Type B pancreatic cell (in vitro differentiated cells): ENCODE measurements at regions not wholly inside any gene's neighbourhood (a gene's known extent, or its start where the extent isn't known, plus 50 kb on each side); places are given as distances from the start of the nearest gene placed in this dataset.

Experiments
- DNase-seq: peaks from one replicate; pipeline ENCODE4 v3.0.0; 2021; ENCODE audit warnings: mixed read lengths; ENCODE audit not compliant: unreplicated experiment; ENCODE audit errors: extremely low spot score
- H3K27ac Mint-ChIP-seq: 2 replicates; pipeline ENCODE4 v1.8.0; 2021; ENCODE audit warnings: mild to moderate bottlenecking, mixed read lengths
- H3K27me3 Mint-ChIP-seq: 2 replicates; pipeline ENCODE4 v1.8.0; 2021; ENCODE audit warnings: mixed read lengths
- H3K36me3 Mint-ChIP-seq: 2 replicates; pipeline ENCODE4 v1.8.0; 2021; ENCODE audit warnings: mixed read lengths
- H3K4me1 Mint-ChIP-seq: one replicate; pipeline ENCODE4 v1.8.0; 2021; ENCODE audit warnings: mixed read lengths; ENCODE audit not compliant: unreplicated experiment
- H3K4me3 Mint-ChIP-seq: 2 replicates; pipeline ENCODE4 v1.8.0; 2021; ENCODE audit warnings: mild to moderate bottlenecking, mixed read lengths
- H3K9me3 Mint-ChIP-seq: 2 replicates; pipeline ENCODE4 v1.8.0; 2021; ENCODE audit warnings: mixed read lengths
- TF ChIP-seq, protein P1 (sequence below): fragments of 200-600 bp; sonication (generic); conservative IDR thresholded peaks from 2 replicates; pipeline ENCODE4 v1.5.0; 2021; ENCODE audit warnings: antibody characterized with exemption, mild to moderate bottlenecking

DNA sequence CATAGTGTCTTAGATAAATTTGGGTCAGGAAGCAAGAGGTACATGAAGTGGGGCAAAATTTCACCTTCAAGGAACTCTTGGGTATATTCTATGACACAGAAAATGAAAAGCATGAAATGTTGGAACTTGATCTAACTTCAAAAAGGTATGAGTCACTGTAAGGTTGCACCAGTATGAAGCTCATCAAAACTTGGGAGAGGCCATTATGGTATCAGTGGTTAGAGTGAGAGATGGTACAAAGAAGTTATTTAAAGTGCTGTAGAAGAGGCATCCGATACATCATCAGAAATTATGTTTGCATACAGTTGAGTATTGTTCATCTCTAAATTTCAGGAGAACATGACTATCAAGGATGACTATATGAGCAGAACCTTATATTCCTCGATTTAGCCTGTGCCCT is 302.9 kb upstream of the SUCLG2 start:
- peaks cover 6% of the 10 kb centered on the region for H3K9me3 Mint-ChIP-seq
- TF ChIP-seq, protein P1, sequence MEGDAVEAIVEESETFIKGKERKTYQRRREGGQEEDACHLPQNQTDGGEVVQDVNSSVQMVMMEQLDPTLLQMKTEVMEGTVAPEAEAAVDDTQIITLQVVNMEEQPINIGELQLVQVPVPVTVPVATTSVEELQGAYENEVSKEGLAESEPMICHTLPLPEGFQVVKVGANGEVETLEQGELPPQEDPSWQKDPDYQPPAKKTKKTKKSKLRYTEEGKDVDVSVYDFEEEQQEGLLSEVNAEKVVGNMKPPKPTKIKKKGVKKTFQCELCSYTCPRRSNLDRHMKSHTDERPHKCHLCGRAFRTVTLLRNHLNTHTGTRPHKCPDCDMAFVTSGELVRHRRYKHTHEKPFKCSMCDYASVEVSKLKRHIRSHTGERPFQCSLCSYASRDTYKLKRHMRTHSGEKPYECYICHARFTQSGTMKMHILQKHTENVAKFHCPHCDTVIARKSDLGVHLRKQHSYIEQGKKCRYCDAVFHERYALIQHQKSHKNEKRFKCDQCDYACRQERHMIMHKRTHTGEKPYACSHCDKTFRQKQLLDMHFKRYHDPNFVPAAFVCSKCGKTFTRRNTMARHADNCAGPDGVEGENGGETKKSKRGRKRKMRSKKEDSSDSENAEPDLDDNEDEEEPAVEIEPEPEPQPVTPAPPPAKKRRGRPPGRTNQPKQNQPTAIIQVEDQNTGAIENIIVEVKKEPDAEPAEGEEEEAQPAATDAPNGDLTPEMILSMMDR: no peak
- no peak overlapping the region for H3K27ac Mint-ChIP-seq
- H3K27me3 Mint-ChIP-seq: no peaks in the 10 kb centered on the region
- no peak overlapping the region for H3K4me3 Mint-ChIP-seq
- no peaks in the 10 kb centered on the region for H3K36me3 Mint-ChIP-seq
- DNase-seq: no peak
- no peaks in the 10 kb centered on the region for H3K4me1 Mint-ChIP-seq

DNA sequence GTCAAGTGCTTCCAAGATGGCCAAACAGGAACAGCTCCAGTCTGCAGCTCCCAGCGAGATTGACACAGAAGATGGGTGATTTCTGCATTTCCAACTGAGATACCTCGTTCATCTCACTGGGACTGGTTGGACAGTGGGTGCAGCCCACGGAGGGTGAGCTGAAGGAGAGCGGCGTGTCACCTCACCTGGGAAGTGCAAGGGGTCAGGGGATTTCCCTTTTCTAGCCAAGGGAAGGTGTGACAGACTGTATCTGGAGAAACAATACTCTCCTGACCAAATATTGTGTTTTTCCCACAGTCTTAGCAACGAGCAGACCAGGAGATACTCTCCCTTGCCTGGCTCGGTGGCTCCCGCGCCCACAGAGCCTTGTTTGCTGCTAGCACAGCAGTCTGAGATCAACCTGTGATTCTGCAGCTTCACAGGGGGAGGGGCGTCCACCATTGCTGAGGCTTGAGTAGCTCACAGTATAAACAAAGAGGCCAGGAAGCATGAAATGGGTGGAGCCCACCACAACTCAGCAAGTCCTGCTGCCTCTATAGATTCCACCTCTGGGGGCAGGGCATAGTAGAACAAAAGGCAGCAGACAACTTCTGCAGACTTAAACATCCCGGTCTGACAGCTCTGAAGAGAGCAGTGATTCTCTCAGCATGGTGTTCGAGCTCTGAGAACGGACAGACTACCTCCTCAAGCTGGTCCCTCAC is 293.5 kb upstream of the SUCLG2 start:
- H3K4me1 Mint-ChIP-seq: peaks cover 10% of the 10 kb centered on the region
- peaks cover 4% of the 10 kb centered on the region for H3K9me3 Mint-ChIP-seq
- no peaks in the 10 kb centered on the region for H3K27me3 Mint-ChIP-seq
- H3K4me3 Mint-ChIP-seq: peak overlapping the region; percentile 54
- TF ChIP-seq, protein P1: peak; percentile 50
- no peaks in the 10 kb centered on the region for H3K36me3 Mint-ChIP-seq
- no peak overlapping the region for H3K27ac Mint-ChIP-seq
- DNase-seq: no peak

- TF ChIP-seq, protein P1: no peak
- DNase-seq: no peak
- no peaks in the 10 kb centered on the region for H3K36me3 Mint-ChIP-seq
- peaks cover 4% of the 10 kb centered on the region for H3K9me3 Mint-ChIP-seq
- no peaks in the 10 kb centered on the region for H3K27me3 Mint-ChIP-seq
- H3K27ac Mint-ChIP-seq: no peak overlapping the region
- H3K4me1 Mint-ChIP-seq: peaks cover 10% of the 10 kb centered on the region
- H3K4me3 Mint-ChIP-seq: no peak overlapping the region
Measured at GRCh38 chr3:67946436-67946835, 292.0 kb upstream of the SUCLG2 start.

GRCh38 chr3:67943546-67943945 is 289.1 kb upstream of the SUCLG2 start:
- Mint-ChIP-seq H3K27ac (no peak overlapping the region), H3K27me3 (no peaks in the 10 kb centered on the region), H3K4me3 (no peak overlapping the region), H3K4me1 (peaks cover 10% of the 10 kb centered on the region), H3K36me3 (no peaks in the 10 kb centered on the region), H3K9me3 (peaks cover 4% of the 10 kb centered on the region)
- DNase-seq: no peak
- TF ChIP-seq, protein P1: no peak

GRCh38 chr3:67941433-67942030 is 287.1 kb upstream of the SUCLG2 start:
- H3K27ac Mint-ChIP-seq: no peak overlapping the region
- TF ChIP-seq, protein P1: no peak
- no peak for DNase-seq
- peaks cover 4% of the 10 kb centered on the region for H3K9me3 Mint-ChIP-seq
- H3K27me3 Mint-ChIP-seq: no peaks in the 10 kb centered on the region
- no peaks in the 10 kb centered on the region for H3K4me1 Mint-ChIP-seq
- H3K36me3 Mint-ChIP-seq: no peaks in the 10 kb centered on the region
- no peak overlapping the region for H3K4me3 Mint-ChIP-seq
